Coronary artery (tissue), 2 donors: ENCODE measurements at regions not wholly inside any gene's neighbourhood (a gene's known extent, or its start where the extent isn't known, plus 50 kb on each side); places are given as distances from the start of the nearest gene placed in this dataset.

Source experiments
- DNase-seq: peaks from one replicate; pipeline ENCODE4 v3.0.0-alpha.2; 2017; ENCODE audit warnings: low spot score
- H3K27ac ChIP-seq, 2 donors: fragments of 200-600 bp; sonication (generic); one replicate each; pipeline ENCODE4 v1.5.1; 2016 to 2019
- H3K4me3 ChIP-seq: fragments of 200-600 bp; sonication (generic); 2 replicates; pipeline ENCODE4 v1.5.1; 2016; ENCODE audit warnings: mild to moderate bottlenecking, moderate library complexity
- TF ChIP-seq, protein P1 (sequence below): fragments of 200-600 bp; sonication (generic); IDR thresholded peaks from one replicate; pipeline ENCODE4 v1.5.1; 2019; ENCODE audit warnings: antibody characterized with exemption

DNA sequence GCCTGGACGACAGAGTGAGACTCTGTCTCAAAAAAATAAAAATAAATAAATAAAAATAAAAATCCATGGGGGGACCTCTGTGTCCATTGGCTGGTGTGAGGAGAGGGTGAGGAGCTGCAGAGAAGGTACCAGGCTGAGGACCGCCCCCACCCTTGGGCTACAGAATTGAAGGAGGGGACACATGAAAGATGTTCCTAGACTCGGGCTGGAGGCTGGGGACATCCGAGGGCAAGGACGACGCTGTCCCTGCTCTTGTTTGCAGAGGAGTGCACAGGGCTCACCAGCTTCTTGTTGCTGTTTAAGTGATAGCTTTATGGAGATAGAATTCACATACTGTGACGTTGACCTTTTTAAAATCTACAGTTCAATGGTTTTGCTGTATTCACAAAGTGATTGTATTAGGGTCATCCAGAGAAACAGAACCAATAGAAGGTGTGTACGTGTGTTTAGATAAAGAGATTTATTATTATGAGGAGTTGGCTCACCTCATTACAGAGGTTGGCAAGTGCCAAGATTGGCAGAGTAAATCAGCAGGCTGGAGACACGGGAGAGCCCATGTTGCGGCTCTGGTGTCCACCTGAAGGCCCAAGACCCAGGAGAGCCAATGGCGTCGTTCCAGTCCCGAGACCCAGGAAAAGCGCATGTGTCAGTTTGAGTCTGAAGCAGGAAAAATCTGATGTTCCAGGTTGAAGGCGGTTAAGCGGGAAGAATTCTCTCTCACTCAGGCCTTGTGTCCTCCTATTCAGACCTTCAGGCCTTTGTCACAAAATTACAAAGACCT is 320.7 kb downstream of the SEC14L1 start:
- no peak for DNase-seq
- Histone ChIP-seq H3K4me3 (no peak overlapping the region), H3K27ac (no peak overlapping the region)
- TF ChIP-seq, protein P1, sequence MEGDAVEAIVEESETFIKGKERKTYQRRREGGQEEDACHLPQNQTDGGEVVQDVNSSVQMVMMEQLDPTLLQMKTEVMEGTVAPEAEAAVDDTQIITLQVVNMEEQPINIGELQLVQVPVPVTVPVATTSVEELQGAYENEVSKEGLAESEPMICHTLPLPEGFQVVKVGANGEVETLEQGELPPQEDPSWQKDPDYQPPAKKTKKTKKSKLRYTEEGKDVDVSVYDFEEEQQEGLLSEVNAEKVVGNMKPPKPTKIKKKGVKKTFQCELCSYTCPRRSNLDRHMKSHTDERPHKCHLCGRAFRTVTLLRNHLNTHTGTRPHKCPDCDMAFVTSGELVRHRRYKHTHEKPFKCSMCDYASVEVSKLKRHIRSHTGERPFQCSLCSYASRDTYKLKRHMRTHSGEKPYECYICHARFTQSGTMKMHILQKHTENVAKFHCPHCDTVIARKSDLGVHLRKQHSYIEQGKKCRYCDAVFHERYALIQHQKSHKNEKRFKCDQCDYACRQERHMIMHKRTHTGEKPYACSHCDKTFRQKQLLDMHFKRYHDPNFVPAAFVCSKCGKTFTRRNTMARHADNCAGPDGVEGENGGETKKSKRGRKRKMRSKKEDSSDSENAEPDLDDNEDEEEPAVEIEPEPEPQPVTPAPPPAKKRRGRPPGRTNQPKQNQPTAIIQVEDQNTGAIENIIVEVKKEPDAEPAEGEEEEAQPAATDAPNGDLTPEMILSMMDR = no peak

DNA sequence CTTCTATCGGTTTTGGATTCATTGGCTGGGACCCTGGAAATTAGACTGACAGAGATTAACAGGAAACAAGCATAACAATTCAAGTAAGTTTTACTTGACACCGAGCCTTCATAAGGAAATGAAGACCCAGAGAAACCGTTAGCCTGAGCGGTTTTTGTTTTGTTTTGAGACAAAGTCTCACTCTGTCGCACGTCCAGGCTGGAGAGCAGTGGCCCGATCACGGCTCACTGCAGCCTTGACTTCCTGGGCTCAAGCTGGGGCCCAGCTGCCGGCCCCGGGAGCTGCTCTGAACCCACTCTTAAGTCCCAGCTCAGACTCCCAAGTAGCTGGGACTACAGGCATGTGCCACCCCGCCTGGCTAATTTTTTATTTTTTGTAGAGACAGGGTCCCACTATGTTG is 321.3 kb downstream of the SEC14L1 start:
- TF ChIP-seq, protein P1 = no peak
- no peak for DNase-seq
- Histone ChIP-seq H3K27ac (no peak overlapping the region), H3K4me3 (no peak overlapping the region)

DNA sequence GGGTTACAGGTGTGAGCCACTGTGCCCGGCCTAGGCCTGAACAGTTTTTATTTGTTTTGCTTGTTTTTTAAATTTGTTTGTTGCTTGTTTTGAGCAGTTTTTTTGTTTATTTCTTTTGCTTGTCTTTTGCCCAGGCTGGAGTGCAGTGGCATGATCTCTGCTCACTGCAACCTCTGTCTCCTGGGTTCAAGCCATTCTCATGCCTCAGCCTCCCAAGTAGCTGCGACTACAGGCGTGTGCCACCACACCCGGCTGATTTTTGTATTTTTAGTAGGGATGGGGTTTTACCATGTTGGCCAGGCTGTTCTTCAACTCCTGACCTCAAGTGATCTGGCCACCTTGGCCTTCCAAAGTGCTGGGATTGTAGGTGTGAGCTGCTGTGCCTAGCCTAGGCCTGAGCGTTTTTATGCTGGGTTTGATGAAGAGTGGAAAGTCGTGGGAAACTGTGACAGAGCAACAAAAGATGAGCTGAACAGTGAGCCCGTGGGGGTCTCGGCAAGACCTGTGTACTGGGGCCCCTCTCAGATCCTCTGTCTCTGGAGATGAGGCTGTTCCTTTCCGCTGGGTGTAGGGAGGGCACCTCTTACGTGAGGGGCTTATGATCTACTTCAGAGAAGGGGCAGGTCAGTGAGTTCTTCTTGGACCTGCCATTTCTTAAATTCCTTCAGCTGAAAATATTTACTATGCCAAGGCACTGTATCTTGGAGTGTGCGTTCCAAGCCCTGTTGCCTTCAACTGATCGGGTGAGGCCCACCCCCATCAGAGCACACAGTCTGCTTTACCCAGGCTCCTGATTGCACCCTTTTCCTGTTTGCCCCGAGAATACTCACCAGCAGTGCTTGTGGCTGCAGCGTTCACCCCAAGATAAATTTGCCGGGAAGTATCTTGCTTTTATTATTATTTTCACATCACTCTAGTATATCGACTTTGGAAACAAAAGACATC is 322.1 kb downstream of the SEC14L1 start:
- H3K4me3 ChIP-seq = no peak overlapping the region
- TF ChIP-seq, protein P1 = no peak
- DNase-seq = no peak
- no peak overlapping the region for H3K27ac ChIP-seq

DNA sequence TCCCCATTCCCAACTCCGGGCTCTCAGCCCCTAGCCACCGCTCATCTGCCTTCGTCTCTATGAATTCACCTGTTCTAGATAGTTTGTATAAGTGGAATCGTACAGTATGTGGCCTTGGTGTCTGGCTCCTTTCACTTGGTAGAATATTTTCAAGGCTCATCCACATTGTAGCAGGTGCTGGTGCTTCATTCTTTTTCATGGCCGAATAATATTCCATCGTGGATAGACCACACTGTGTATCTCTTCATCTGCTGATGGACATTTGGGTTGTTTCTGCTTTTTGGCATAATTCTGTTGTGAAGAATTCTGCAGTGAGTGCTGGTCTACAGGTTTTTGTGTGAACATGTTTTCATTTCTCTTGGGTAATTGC is 324.2 kb downstream of the SEC14L1 start:
- Histone ChIP-seq H3K4me3 (no peak overlapping the region), H3K27ac (peak overlapping the region in 1 of 2 donors; percentile 69)
- no peak for DNase-seq
- TF ChIP-seq, protein P1 = no peak

DNA sequence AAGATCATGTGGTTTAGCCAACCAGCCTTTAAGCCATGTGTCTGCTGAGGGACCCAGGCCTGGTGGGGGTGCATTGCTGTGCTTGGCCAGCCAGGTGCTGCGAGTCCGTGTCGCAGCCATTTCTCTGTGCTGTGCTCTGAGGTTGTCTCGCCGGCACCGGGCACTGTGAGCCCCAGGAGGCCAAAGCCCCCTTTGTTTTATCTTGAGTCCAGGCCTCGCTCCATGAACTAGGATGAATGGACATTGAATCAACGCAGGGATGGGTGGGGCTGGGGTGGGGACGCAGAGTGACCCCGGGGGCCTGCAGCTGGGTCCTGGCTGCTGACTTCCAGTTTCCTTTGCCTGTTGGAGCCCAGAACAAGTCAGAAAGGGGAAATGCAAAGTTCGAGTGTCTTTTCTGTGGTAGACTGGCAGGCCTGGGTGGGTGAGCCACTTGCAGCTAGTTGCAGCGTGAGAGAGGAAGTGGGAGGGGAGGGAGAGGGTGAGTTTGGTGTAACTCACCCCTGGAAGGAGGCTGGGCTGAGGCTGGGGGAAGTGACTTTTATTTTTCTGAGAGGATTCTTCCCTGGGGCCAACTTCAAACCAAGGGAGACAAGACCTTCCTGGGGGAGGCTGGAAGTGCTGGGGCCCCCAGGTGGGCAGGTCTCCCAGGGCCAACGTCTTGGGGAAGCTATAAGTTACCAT is 324.7 kb downstream of the SEC14L1 start:
- no peak for DNase-seq
- Histone ChIP-seq H3K4me3 (peak overlapping the region; percentile 40), H3K27ac (peak overlapping the region in 1 of 2 donors; percentile 69)
- TF ChIP-seq, protein P1 = no peak

DNA sequence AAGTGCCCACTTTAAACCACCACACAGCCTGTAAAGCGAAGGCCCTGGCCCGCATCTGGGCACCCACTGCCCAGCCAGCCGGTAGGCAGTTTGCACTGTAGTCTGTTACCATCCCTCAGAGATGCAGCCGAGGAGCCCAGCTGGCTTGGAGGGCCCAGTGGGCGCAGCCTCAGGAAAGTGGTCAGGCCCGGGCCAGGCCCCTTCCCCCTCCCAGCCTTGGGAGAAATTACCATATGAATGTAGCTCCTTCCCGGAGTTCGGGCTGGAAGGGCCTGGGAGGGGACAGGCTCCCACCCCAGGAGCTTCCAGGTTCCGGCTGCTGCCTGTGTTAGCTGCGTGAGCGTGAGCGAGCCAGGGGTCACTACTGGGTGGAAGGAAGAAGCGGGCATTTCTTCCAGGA is 325.4 kb downstream of the SEC14L1 start:
- DNase-seq = no peak
- TF ChIP-seq, protein P1 = no peak
- peak overlapping the region in 1 of 2 donors; percentile 69 for H3K27ac ChIP-seq
- H3K4me3 ChIP-seq = peak overlapping the region; percentile 40
